Endothelial cell of hepatic sinusoid (primary cell): ENCODE measurements at regions not wholly inside any gene's neighbourhood (a gene's known extent, or its start where the extent isn't known, plus 50 kb on each side); places are given as distances from the start of the nearest gene placed in this dataset.

Source experiments
- in situ Hi-C: cut with HindIII; loops from 2 replicates; pipeline ENCODE4 v1.10.0; 2017; ENCODE audit warnings: low sequenced_read_pairs

DNA sequence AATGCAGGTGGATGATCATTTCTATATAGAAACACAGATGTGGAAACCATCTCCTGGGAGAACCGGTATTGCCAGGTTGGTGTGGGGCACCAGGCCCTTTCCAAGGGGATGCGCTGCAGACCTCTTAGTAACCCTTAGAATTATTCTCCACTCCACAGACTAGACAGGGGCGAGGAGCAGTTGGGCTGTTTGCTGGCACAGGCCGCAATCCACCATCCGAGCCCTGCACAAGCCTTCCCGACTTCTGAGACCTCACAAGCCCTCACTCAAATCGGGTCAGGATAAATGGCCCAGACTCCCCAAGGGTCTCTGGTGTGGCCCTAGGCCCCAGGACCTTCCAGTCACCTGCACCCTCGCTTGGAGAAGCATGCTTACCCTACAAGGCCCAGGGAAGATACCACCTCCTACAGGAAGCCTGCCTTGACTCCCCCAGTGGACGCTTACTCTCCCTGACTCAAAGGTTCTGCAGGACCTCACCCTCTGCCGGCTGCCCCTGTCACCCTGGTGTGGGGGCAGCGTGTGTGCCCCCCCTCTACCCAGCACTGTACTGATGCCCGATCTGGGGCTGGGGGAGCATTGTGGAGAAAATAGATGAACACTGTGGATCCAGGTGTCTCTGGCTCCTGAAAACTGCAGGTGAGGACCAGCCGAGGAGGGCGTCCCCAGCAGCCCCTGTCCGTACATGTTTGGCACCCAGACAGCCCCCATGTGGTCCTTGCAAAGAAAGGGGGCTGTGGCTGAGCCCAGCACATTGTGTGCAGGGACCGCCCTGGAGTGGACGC, 49.8 kb upstream of the ACSF3 start:
- in situ Hi-C loops = no loop called here
